ENCODE measurements at regions not wholly inside any gene's neighbourhood (a gene's known extent, or its start where the extent isn't known, plus 50 kb on each side); places are given as distances from the start of the nearest gene placed in this dataset.
"Not testable (repeated sequence)": the region's sequence is repeated elsewhere in the genome, so short reads cannot be mapped to it uniquely, and the experiment has no call there.

GRCh38 chr2:111355823-111356511 lies 235.3 kb downstream of the BCL2L11 start:
- not testable (repeated sequence) for H2BK5ac ChIP-seq (ENCODE audit: low read depth, low read length, poor library complexity, severe bottlenecking); H3K79me1 ChIP-seq (replicated peaks; ENCODE audit: low read length, poor library complexity, severe bottlenecking); H4K8ac ChIP-seq (ENCODE audit: low read length); H3K4ac ChIP-seq (ENCODE audit: low read depth in 1 of 2, low read length in 2 of 2); H3K18ac ChIP-seq (ENCODE audit: low read depth in 1 of 2, low read length in 2 of 2); H3K23ac ChIP-seq (ENCODE audit: low read length in 2 of 2); H2BK15ac ChIP-seq (ENCODE audit: low read depth, poor library complexity, severe bottlenecking); H3K4me3 ChIP-seq (ENCODE audit: insufficient read depth in 1 of 2, low read depth in 1 of 2, low read length in 2 of 2); H2AFZ ChIP-seq (ENCODE audit: low read depth, low read length); H3K27me3 ChIP-seq (ENCODE audit: control insufficient read depth in 1 of 2, insufficient read depth in 1 of 2, low read length in 2 of 2); H2BK120ac ChIP-seq (ENCODE audit: low read depth, low read length); H3K9ac ChIP-seq (ENCODE audit: low read length); H3K4me1 ChIP-seq (ENCODE audit: control insufficient read depth, insufficient read depth, low read depth, low read length); H3K36me3 ChIP-seq (ENCODE audit: control insufficient read depth in 1 of 2, insufficient read depth in 2 of 2, low read depth in 1 of 2, low read length in 2 of 2); DNase-seq; H4K91ac ChIP-seq (ENCODE audit: low read length); H2AK5ac ChIP-seq (ENCODE audit: low read length, severe bottlenecking); H2BK12ac ChIP-seq (ENCODE audit: low read length in 2 of 2); H3K14ac ChIP-seq (ENCODE audit: low read length in 2 of 2); H3K9me3 ChIP-seq (ENCODE audit: control insufficient read depth, low read length); H3K4me2 ChIP-seq (ENCODE audit: low read length, poor library complexity, severe bottlenecking)
- 100% methylated on average over 2 of the region's 11 CpGs for WGBS
- H3K27ac ChIP-seq (ENCODE audit: low read length, poor library complexity, severe bottlenecking): peak overlapping the region; percentile 51

GRCh38 chr2:111356512-111357031 lies 235.9 kb downstream of the BCL2L11 start:
- 12% methylated on average over 2 of the region's 6 CpGs for WGBS
- H3K9ac ChIP-seq (ENCODE audit: low read length): not testable (repeated sequence)

GRCh38 chr2:111365986-111366640 lies 245.4 kb downstream of the BCL2L11 start:
- H3K18ac ChIP-seq (ENCODE audit: low read depth in 1 of 2, low read length in 2 of 2); H3K27ac ChIP-seq (ENCODE audit: low read length, poor library complexity, severe bottlenecking); H2BK15ac ChIP-seq (ENCODE audit: low read depth, poor library complexity, severe bottlenecking); H2AFZ ChIP-seq (ENCODE audit: low read depth, low read length); H3K4ac ChIP-seq (ENCODE audit: low read depth in 1 of 2, low read length in 2 of 2); H3K36me3 ChIP-seq (ENCODE audit: control insufficient read depth in 1 of 2, insufficient read depth in 2 of 2, low read depth in 1 of 2, low read length in 2 of 2); H3K14ac ChIP-seq (ENCODE audit: low read length in 2 of 2); H3K27me3 ChIP-seq (ENCODE audit: control insufficient read depth in 1 of 2, insufficient read depth in 1 of 2, low read length in 2 of 2); H4K91ac ChIP-seq (ENCODE audit: low read length); H2BK5ac ChIP-seq (ENCODE audit: low read depth, low read length, poor library complexity, severe bottlenecking); H2BK12ac ChIP-seq (ENCODE audit: low read length in 2 of 2); H3K23ac ChIP-seq (ENCODE audit: low read length in 2 of 2); H2AK5ac ChIP-seq (ENCODE audit: low read length, severe bottlenecking); H4K8ac ChIP-seq (ENCODE audit: low read length); H3K4me1 ChIP-seq (ENCODE audit: control insufficient read depth, insufficient read depth, low read depth, low read length); H2BK120ac ChIP-seq (ENCODE audit: low read depth, low read length); H3K9me3 ChIP-seq (ENCODE audit: control insufficient read depth, low read length); DNase-seq; H3K79me1 ChIP-seq (replicated peaks; ENCODE audit: low read length, poor library complexity, severe bottlenecking): not testable (repeated sequence)
- Histone ChIP-seq H3K4me2 (ENCODE audit: low read length, poor library complexity, severe bottlenecking) (peak overlapping the region; percentile 28), H3K9ac (ENCODE audit: low read length) (peak overlapping the region; percentile 55), H3K4me3 (ENCODE audit: insufficient read depth in 1 of 2, low read depth in 1 of 2, low read length in 2 of 2) (peak overlapping the region in 1 of 2 experiments; percentile 47)
- WGBS: 59% methylated on average over 19 of the region's 37 CpGs

More at GRCh38 chr2:111356512-111357031, 235.9 kb downstream of the BCL2L11 start:
- H2BK120ac ChIP-seq (ENCODE audit: low read depth, low read length); H3K9me3 ChIP-seq (ENCODE audit: control insufficient read depth, low read length); H3K14ac ChIP-seq (ENCODE audit: low read length in 2 of 2); H3K4me1 ChIP-seq (ENCODE audit: control insufficient read depth, insufficient read depth, low read depth, low read length); H4K91ac ChIP-seq (ENCODE audit: low read length); H2BK12ac ChIP-seq (ENCODE audit: low read length in 2 of 2); H2BK5ac ChIP-seq (ENCODE audit: low read depth, low read length, poor library complexity, severe bottlenecking); H4K8ac ChIP-seq (ENCODE audit: low read length); H3K36me3 ChIP-seq (ENCODE audit: control insufficient read depth in 1 of 2, insufficient read depth in 2 of 2, low read depth in 1 of 2, low read length in 2 of 2); H2BK15ac ChIP-seq (ENCODE audit: low read depth, poor library complexity, severe bottlenecking); H2AK5ac ChIP-seq (ENCODE audit: low read length, severe bottlenecking); H3K79me1 ChIP-seq (replicated peaks; ENCODE audit: low read length, poor library complexity, severe bottlenecking); H3K4me3 ChIP-seq (ENCODE audit: insufficient read depth in 1 of 2, low read depth in 1 of 2, low read length in 2 of 2); H3K4ac ChIP-seq (ENCODE audit: low read depth in 1 of 2, low read length in 2 of 2); H3K27me3 ChIP-seq (ENCODE audit: control insufficient read depth in 1 of 2, insufficient read depth in 1 of 2, low read length in 2 of 2); DNase-seq; H3K18ac ChIP-seq (ENCODE audit: low read depth in 1 of 2, low read length in 2 of 2); H3K23ac ChIP-seq (ENCODE audit: low read length in 2 of 2); H2AFZ ChIP-seq (ENCODE audit: low read depth, low read length); H3K4me2 ChIP-seq (ENCODE audit: low read length, poor library complexity, severe bottlenecking): not testable (repeated sequence)
- H3K27ac ChIP-seq (ENCODE audit: low read length, poor library complexity, severe bottlenecking): peak overlapping the region; percentile 51

- not testable (repeated sequence) for H3K4me3 ChIP-seq (ENCODE audit: insufficient read depth in 1 of 2, low read depth in 1 of 2, low read length in 2 of 2); H3K36me3 ChIP-seq (ENCODE audit: control insufficient read depth in 1 of 2, insufficient read depth in 2 of 2, low read depth in 1 of 2, low read length in 2 of 2); H2BK120ac ChIP-seq (ENCODE audit: low read depth, low read length); H2BK12ac ChIP-seq (ENCODE audit: low read length in 2 of 2); H4K8ac ChIP-seq (ENCODE audit: low read length); H3K23ac ChIP-seq (ENCODE audit: low read length in 2 of 2); H3K79me1 ChIP-seq (replicated peaks; ENCODE audit: low read length, poor library complexity, severe bottlenecking); H2BK15ac ChIP-seq (ENCODE audit: low read depth, poor library complexity, severe bottlenecking); H3K4ac ChIP-seq (ENCODE audit: low read depth in 1 of 2, low read length in 2 of 2); H3K9me3 ChIP-seq (ENCODE audit: control insufficient read depth, low read length); H2AK5ac ChIP-seq (ENCODE audit: low read length, severe bottlenecking); H2AFZ ChIP-seq (ENCODE audit: low read depth, low read length); H2BK5ac ChIP-seq (ENCODE audit: low read depth, low read length, poor library complexity, severe bottlenecking); H4K91ac ChIP-seq (ENCODE audit: low read length); H3K4me2 ChIP-seq (ENCODE audit: low read length, poor library complexity, severe bottlenecking); H3K9ac ChIP-seq (ENCODE audit: low read length); H3K14ac ChIP-seq (ENCODE audit: low read length in 2 of 2); H3K27me3 ChIP-seq (ENCODE audit: control insufficient read depth in 1 of 2, insufficient read depth in 1 of 2, low read length in 2 of 2); H3K4me1 ChIP-seq (ENCODE audit: control insufficient read depth, insufficient read depth, low read depth, low read length); DNase-seq
- 78% methylated on average over 8 of the region's 14 CpGs for WGBS
- peak overlapping the region; percentile 43 for H3K27ac ChIP-seq (ENCODE audit: low read length, poor library complexity, severe bottlenecking)
- H3K18ac ChIP-seq (ENCODE audit: low read depth in 1 of 2, low read length in 2 of 2): peak overlapping the region in 1 of 2 experiments; percentile 24
Measured at GRCh38 chr2:111366641-111367029, 245.9 kb downstream of the BCL2L11 start.

Data from mesenchymal stem cell (in vitro differentiated cells and primary cell).